ENCODE measurements at regions not wholly inside any gene's neighbourhood (a gene's known extent, or its start where the extent isn't known, plus 50 kb on each side); places are given as distances from the start of the nearest gene placed in this dataset.

DNA sequence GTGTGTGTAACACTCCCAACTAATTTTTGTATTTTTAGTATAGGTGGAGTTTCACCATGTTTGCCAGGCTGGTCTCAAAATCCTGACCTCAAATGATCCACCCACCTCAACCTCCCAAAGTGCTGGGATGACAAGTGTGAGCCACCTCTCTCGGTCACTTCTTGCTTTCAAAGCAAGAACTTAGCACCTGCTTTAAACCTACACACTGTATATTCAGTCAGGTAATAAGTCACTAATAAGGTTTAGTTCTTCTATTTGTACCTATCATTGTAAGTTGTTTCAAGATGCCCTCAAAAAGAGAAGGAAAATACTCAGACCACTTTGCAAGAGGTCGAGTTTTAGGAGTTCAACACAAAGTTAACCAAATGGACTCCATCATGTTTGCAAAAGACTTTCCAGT lies 431.3 kb downstream of the MRPL39 start:
- Histone ChIP-seq H2BK120ac (replicated peaks; ENCODE audit: low read depth, low read length) (no peak overlapping the region), H2BK20ac (ENCODE audit: low read length) (no peak overlapping the region), H2BK12ac (ENCODE audit: low read depth, low read length) (no peak overlapping the region), H3K4me1 (replicated peaks in 1 of 4; ENCODE audit: control insufficient read depth in 3 of 4, insufficient read depth in 4 of 4, low read length in 3 of 4) (0 out of 7 replicates have a peak, but pooled peaks cover 0 to 2% (median 0%) of the 10 kb centered on the region in 4 experiments), H3K79me1 (ENCODE audit: low read depth, low read length) (no peaks in the 10 kb centered on the region), H3K23ac (ENCODE audit: insufficient read length) (no peak overlapping the region), H3K27me3 (replicated peaks in 1 of 4; ENCODE audit: control insufficient read depth in 3 of 4, extremely low read depth in 1 of 4, insufficient read depth in 3 of 4, low read length in 3 of 4) (no peaks in the 10 kb centered on the region), H2AK5ac (ENCODE audit: low read depth, low read length) (no peak overlapping the region), H4K91ac (replicated peaks; ENCODE audit: insufficient read length, low read length) (no peak overlapping the region), H2AFZ (ENCODE audit: low read length) (no peak overlapping the region), H3K56ac (replicated peaks; ENCODE audit: insufficient read length, low read depth, low read length) (no peak overlapping the region), H3K9ac (replicated peaks in 1 of 4; ENCODE audit: extremely low read depth in 1 of 4, low read depth in 3 of 4, low read length in 3 of 4) (no peak overlapping the region), H2BK5ac (ENCODE audit: low read depth, low read length) (no peak overlapping the region), H3K18ac (ENCODE audit: extremely low read depth, low read length) (no peak overlapping the region), H3K23me2 (ENCODE audit: low read depth, low read length) (no peaks in the 10 kb centered on the region), H4K5ac (ENCODE audit: insufficient read length, low read depth, low read length) (no peak overlapping the region), H3K27ac (ENCODE audit: low read depth, low read length) (no peak overlapping the region), H3K14ac (ENCODE audit: insufficient read length) (no peak overlapping the region), H3K9me3 (ENCODE audit: insufficient read depth in 2 of 2, low read depth in 1 of 2, low read length in 1 of 2) (no peaks in the 10 kb centered on the region), H2BK15ac (ENCODE audit: low read length) (no peak overlapping the region), H3K4me2 (ENCODE audit: insufficient read depth in 1 of 2, low read depth in 2 of 2, low read length in 2 of 2) (no peak overlapping the region), H3K4me3 (ENCODE audit: extremely low read depth in 1 of 4, insufficient read depth in 2 of 4, low read depth in 3 of 4, low read length in 4 of 4) (no peak overlapping the region), H3K79me2 (ENCODE audit: control insufficient read depth in 1 of 2, insufficient read depth in 2 of 2, low read length in 2 of 2) (no peaks in the 10 kb centered on the region), H4K8ac (ENCODE audit: extremely low read depth, insufficient read depth, low read length) (no peak overlapping the region), H3K4ac (replicated peaks; ENCODE audit: insufficient read length, low read depth, low read length) (no peak overlapping the region), H4K20me1 (replicated peaks in 1 of 2; ENCODE audit: control insufficient read depth in 1 of 2, insufficient read depth in 2 of 2, low read length in 2 of 2) (no peaks in the 10 kb centered on the region), H3K36me3 (ENCODE audit: control insufficient read depth in 2 of 4, insufficient read depth in 4 of 4, low read length in 3 of 4) (no peaks in the 10 kb centered on the region)
- CTCF ChIA-PET (ENCODE audit: partially characterized antibody), result no interaction called here
- no peak for FAIRE-seq
- no peak for TF ChIP-seq TAF7 (optimal IDR thresholded peaks at IDR 0.05; ENCODE audit: borderline replicate concordance, low read depth, low read length)
- no peak for TF ChIP-seq CEBPB (IDR thresholded peaks at IDR 0.05; ENCODE audit: low read depth, low read length)
- no peak for TF ChIP-seq RFX5 (IDR thresholded peaks at IDR 0.05; ENCODE audit: borderline replicate concordance, low read depth, low read length)
- no peak for TF ChIP-seq SP4 (IDR thresholded peaks at IDR 0.05; ENCODE audit: low read length)
- no peak for TF ChIP-seq POLR2A (IDR thresholded peaks at IDR 0.05; ENCODE audit: control extremely low read depth in 1 of 2, low read depth in 2 of 2, low read length in 2 of 2)
- no peak for TF ChIP-seq PHF8 (conservative IDR thresholded peaks at IDR 0.05; ENCODE audit: low read depth, low read length)
- TF ChIP-seq YY1 (IDR thresholded peaks at IDR 0.05; ENCODE audit: low read depth, low read length), result no peak
- TF ChIP-seq JUN (IDR thresholded peaks at IDR 0.05; ENCODE audit: low read depth, low read length), result no peak
- no peak for TF ChIP-seq CTBP2 (IDR thresholded peaks at IDR 0.05; ENCODE audit: borderline replicate concordance, insufficient read depth, insufficient read length, low read length)
- no peak for TF ChIP-seq TCF12 (IDR thresholded peaks at IDR 0.05; ENCODE audit: low read depth, low read length)
- TF ChIP-seq EZH2 (IDR thresholded peaks at IDR 0.05; ENCODE audit: low read depth, low read length, severe bottlenecking), result no peak
- no peak for TF ChIP-seq HDAC2 (IDR thresholded peaks at IDR 0.05; ENCODE audit: borderline replicate concordance in 1 of 2, low read depth in 2 of 2, low read length in 2 of 2)
- no peak for TF ChIP-seq EP300 (IDR thresholded peaks at IDR 0.05; ENCODE audit: borderline replicate concordance in 1 of 2, low read depth in 2 of 2, low read length in 2 of 2)
- no peak for DNase-seq (ENCODE audit: low read depth in 1 of 2, low spot score in 2 of 2)
- WGBS, 2 experiments (ENCODE audit: extremely low coverage in 1 of 2, insufficient coverage in 1 of 2, insufficient read length in 1 of 2, insufficient replicate concordance in 2 of 2, low coverage in 1 of 2, low lambda C conversion rate in 2 of 2, missing lambda C conversion rate in 1 of 2), result 78% methylated on average over 2 of the region's 2 CpGs; no CpG with 5 or more reads in 1 of the 2 experiments
- POLR2A ChIA-PET (ENCODE audit: partially characterized antibody), result no interaction called here
